SK-N-MC (cell line): ENCODE measurements at regions not wholly inside any gene's neighbourhood (a gene's known extent, or its start where the extent isn't known, plus 50 kb on each side); places are given as distances from the start of the nearest gene placed in this dataset.

Source experiments
- EZH2 ChIP-seq: fragments of 200-600 bp; sonication (generic); IDR thresholded peaks from one replicate; pipeline ENCODE4 v1.6.1; 2017; ENCODE audit warnings: antibody characterized with exemption
- POLR2AphosphoS5 ChIP-seq: IDR thresholded peaks from 2 replicates; pipeline ENCODE4 v1.6.1; 2012; ENCODE audit warnings: mild to moderate bottlenecking, low read depth, low read length, borderline replicate concordance

GRCh38 chr13:50404116-50404515, 388.9 kb downstream of the KCNRG start:
- no peak for TF ChIP-seq EZH2
- TF ChIP-seq POLR2AphosphoS5: no peak
